ENCODE measurements at regions not wholly inside any gene's neighbourhood (a gene's known extent, or its start where the extent isn't known, plus 50 kb on each side); places are given as distances from the start of the nearest gene placed in this dataset.

- ChIA-PET CTCF (no interaction called here), POLR2A (ENCODE audit: unreplicated experiment) (no interaction called here)
- H3K9me2 ChIP-seq (ENCODE audit: insufficient read depth): no peaks in the 10 kb centered on the region
- H3K4me3 ChIP-seq: no peak overlapping the region
- DNase-seq: no peak
- peaks cover 50% of the 10 kb centered on the region for H3K27me3 ChIP-seq (ENCODE audit: insufficient read depth, low read depth)
- H3F3A ChIP-seq (ENCODE audit: insufficient read depth, low read depth): no peaks in the 10 kb centered on the region
- no peaks in the 10 kb centered on the region for H3K79me2 ChIP-seq (ENCODE audit: low read depth)
- H3K27ac ChIP-seq: no peak overlapping the region
- intact Hi-C loops (cut with micrococcal nuclease; ENCODE audit: unreplicated experiment): no loop called here
- no peak for TF ChIP-seq CTCF (conservative IDR thresholded peaks at IDR 0.05)
- TF ChIP-seq EZH2 (IDR thresholded peaks at IDR 0.05; ENCODE audit: low read depth): no peak
- BruUV-seq (replicated peaks): no TSS peak
- H3K36me3 ChIP-seq (ENCODE audit: low read depth): no peaks in the 10 kb centered on the region
- no peaks in the 10 kb centered on the region for H3K4me1 ChIP-seq (replicated peaks; ENCODE audit: insufficient read depth)
- H4K20me1 ChIP-seq (ENCODE audit: insufficient read depth): no peaks in the 10 kb centered on the region
- H3K4me2 ChIP-seq: no peak overlapping the region
- no peaks in the 10 kb centered on the region for H3K9me3 ChIP-seq (ENCODE audit: insufficient read depth, low read depth)
- no peak overlapping the region for H2AFZ ChIP-seq
These were observed 80.7 kb upstream of the CXCL12 start for GRCh38 chr10:44465401-44466115.

GRCh38 chr10:44466236-44466635 lies 81.3 kb upstream of the CXCL12 start:
- TF ChIP-seq CTCF (conservative IDR thresholded peaks at IDR 0.05) (no peak), EZH2 (IDR thresholded peaks at IDR 0.05; ENCODE audit: low read depth) (no peak)
- no peaks in the 10 kb centered on the region for H3K4me1 ChIP-seq (replicated peaks; ENCODE audit: insufficient read depth)
- H3K36me3 ChIP-seq (ENCODE audit: low read depth): no peaks in the 10 kb centered on the region
- intact Hi-C loops (cut with micrococcal nuclease; ENCODE audit: unreplicated experiment): no loop called here
- no peaks in the 10 kb centered on the region for H3F3A ChIP-seq (ENCODE audit: insufficient read depth, low read depth)
- H3K27me3 ChIP-seq (ENCODE audit: insufficient read depth, low read depth): peaks cover 55% of the 10 kb centered on the region
- ChIA-PET CTCF (no interaction called here), POLR2A (ENCODE audit: unreplicated experiment) (no interaction called here)
- BruUV-seq (replicated peaks): no TSS peak
- H3K9me2 ChIP-seq (ENCODE audit: insufficient read depth): no peaks in the 10 kb centered on the region
- no peak for DNase-seq
- no peak overlapping the region for H2AFZ ChIP-seq
- no peaks in the 10 kb centered on the region for H3K79me2 ChIP-seq (ENCODE audit: low read depth)
- no peak overlapping the region for H3K4me2 ChIP-seq
- no peaks in the 10 kb centered on the region for H3K9me3 ChIP-seq (ENCODE audit: insufficient read depth, low read depth)
- H3K27ac ChIP-seq: no peak overlapping the region
- H3K4me3 ChIP-seq: no peak overlapping the region
- H4K20me1 ChIP-seq (ENCODE audit: insufficient read depth): no peaks in the 10 kb centered on the region

- no peaks in the 10 kb centered on the region for H3K9me3 ChIP-seq (ENCODE audit: insufficient read depth, low read depth)
- POLR2A ChIA-PET (ENCODE audit: unreplicated experiment): no interaction called here
- CTCF ChIA-PET: no interaction called here
- no peak overlapping the region for H3K4me2 ChIP-seq
- H3K27me3 ChIP-seq (ENCODE audit: insufficient read depth, low read depth): peaks cover 55% of the 10 kb centered on the region
- H3K4me1 ChIP-seq (replicated peaks; ENCODE audit: insufficient read depth): no peaks in the 10 kb centered on the region
- no peak overlapping the region for H2AFZ ChIP-seq
- H3K27ac ChIP-seq: no peak overlapping the region
- H4K20me1 ChIP-seq (ENCODE audit: insufficient read depth): no peaks in the 10 kb centered on the region
- DNase-seq: no peak
- no peaks in the 10 kb centered on the region for H3F3A ChIP-seq (ENCODE audit: insufficient read depth, low read depth)
- intact Hi-C loops (cut with micrococcal nuclease; ENCODE audit: unreplicated experiment): no loop called here
- TF ChIP-seq EZH2 (IDR thresholded peaks at IDR 0.05; ENCODE audit: low read depth) (no peak), CTCF (conservative IDR thresholded peaks at IDR 0.05) (no peak)
- no peak overlapping the region for H3K4me3 ChIP-seq
- H3K79me2 ChIP-seq (ENCODE audit: low read depth): no peaks in the 10 kb centered on the region
- H3K36me3 ChIP-seq (ENCODE audit: low read depth): no peaks in the 10 kb centered on the region
- BruUV-seq (replicated peaks): no TSS peak
- H3K9me2 ChIP-seq (ENCODE audit: insufficient read depth): no peaks in the 10 kb centered on the region
These were observed 82.2 kb upstream of the CXCL12 start for GRCh38 chr10:44467090-44467489.

Data from PC-9 (cell line).